ENCODE measurements at regions not wholly inside any gene's neighbourhood (a gene's known extent, or its start where the extent isn't known, plus 50 kb on each side); places are given as distances from the start of the nearest gene placed in this dataset.

GRCh38 chr2:78407960-78408794 lies 617.3 kb upstream of the REG3G start:
- TF ChIP-seq CTCF (IDR thresholded peaks at IDR 0.05) (no peak), POLR2AphosphoS5 (IDR thresholded peaks at IDR 0.05) (no peak)

Data from transverse colon (tissue), 4 donors.